AG04450 (cell line): ENCODE measurements at regions not wholly inside any gene's neighbourhood (a gene's known extent, or its start where the extent isn't known, plus 50 kb on each side); places are given as distances from the start of the nearest gene placed in this dataset.
"Not testable (repeated sequence)": the region's sequence is repeated elsewhere in the genome, so short reads cannot be mapped to it uniquely, and the experiment has no call there.

Source experiments
- CTCF ChIA-PET: fragments of 300-600, 350-600 bp; formaldehyde crosslinking; extraction: SDS; loops from one replicate; lab custom pipeline; 2022; ENCODE audit warnings: antibody characterized with exemption, inconsistent platforms; lab: Charles Lee
- POLR2A ChIA-PET: fragments of 350-600 bp; formaldehyde crosslinking; extraction: SDS; loops from one replicate; lab custom pipeline; 2021; ENCODE audit warnings: antibody characterized with exemption, inconsistent platforms; lab: Yijun Ruan, JAX
- DNase-seq: peaks from one replicate; pipeline ENCODE4 v3.0.0-alpha.2; 2011; ENCODE audit warnings: low read depth, low spot score
- H3K27ac ChIP-seq: one replicate; pipeline ENCODE4 v1.5.1; 2012; ENCODE audit warnings: low read depth, low read length, control low read depth
- H3K27me3 ChIP-seq: one replicate; pipeline ENCODE4 v1.6.0; 2012; ENCODE audit warnings: low read length; ENCODE audit not compliant: control insufficient read depth, insufficient read depth
- H3K4me3 ChIP-seq: 2 replicates; pipeline ENCODE4 v1.5.1; 2011; ENCODE audit warnings: mild to moderate bottlenecking, low read depth, low read length, control low read depth
- H3K9me3 ChIP-seq: 2 replicates; pipeline ENCODE4 v1.5.1; 2012; ENCODE audit warnings: low read length; ENCODE audit not compliant: control insufficient read depth, insufficient read depth
- TF ChIP-seq, protein P1 (sequence below): IDR thresholded peaks from 2 replicates; pipeline ENCODE4 v1.5.1; 2011; ENCODE audit warnings: low read depth, low read length, control low read depth, inconsistent platforms

DNA sequence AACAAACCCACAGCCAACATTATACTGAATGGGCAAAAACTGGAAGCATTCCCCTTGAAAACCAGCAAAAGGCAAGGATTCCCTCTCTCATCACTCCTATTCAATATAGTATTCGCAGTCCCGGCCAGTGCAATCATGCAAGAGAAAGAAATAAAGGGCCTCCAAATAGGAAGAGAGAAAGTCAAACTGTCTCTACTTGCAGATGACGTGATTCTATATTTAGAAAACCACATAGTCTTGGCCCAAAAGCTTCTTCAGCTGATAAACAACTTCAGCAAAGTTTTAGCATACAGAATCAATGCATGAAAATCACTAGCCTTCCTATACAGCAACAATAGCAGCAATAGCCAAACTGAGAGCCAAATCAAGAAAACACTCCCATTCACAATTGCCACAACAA, 333.7 kb upstream of the EDIL3 start:
- TF ChIP-seq, protein P1, sequence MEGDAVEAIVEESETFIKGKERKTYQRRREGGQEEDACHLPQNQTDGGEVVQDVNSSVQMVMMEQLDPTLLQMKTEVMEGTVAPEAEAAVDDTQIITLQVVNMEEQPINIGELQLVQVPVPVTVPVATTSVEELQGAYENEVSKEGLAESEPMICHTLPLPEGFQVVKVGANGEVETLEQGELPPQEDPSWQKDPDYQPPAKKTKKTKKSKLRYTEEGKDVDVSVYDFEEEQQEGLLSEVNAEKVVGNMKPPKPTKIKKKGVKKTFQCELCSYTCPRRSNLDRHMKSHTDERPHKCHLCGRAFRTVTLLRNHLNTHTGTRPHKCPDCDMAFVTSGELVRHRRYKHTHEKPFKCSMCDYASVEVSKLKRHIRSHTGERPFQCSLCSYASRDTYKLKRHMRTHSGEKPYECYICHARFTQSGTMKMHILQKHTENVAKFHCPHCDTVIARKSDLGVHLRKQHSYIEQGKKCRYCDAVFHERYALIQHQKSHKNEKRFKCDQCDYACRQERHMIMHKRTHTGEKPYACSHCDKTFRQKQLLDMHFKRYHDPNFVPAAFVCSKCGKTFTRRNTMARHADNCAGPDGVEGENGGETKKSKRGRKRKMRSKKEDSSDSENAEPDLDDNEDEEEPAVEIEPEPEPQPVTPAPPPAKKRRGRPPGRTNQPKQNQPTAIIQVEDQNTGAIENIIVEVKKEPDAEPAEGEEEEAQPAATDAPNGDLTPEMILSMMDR: no peak
- no peaks in the 10 kb centered on the region for H3K27me3 ChIP-seq
- H3K4me3 ChIP-seq: no peak overlapping the region
- ChIA-PET POLR2A (no interaction called here), CTCF (no interaction called here)
- no peaks in the 10 kb centered on the region for H3K9me3 ChIP-seq
- no peak overlapping the region for H3K27ac ChIP-seq
- no peak for DNase-seq

DNA sequence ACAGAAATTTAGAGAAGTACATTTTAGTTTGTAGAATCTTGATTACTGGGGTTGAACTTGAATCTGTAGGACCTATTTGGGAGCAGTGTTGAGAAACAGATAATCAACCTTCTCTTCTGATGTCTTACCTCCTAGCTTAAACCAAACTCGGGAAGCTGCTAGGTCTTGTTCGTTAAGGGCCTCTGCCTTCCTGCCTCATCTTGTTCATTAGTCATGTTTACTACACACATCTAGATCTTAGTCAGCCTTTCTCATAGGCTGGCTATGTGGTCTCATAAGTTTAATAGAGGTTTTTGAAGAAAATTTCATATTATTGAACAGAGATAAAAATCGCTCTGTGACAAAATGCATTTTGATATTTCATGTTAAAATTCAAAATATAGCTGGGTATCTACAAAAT, 331.0 kb upstream of the EDIL3 start:
- DNase-seq: no peak
- TF ChIP-seq, protein P1: no peak
- POLR2A ChIA-PET: no interaction called here
- Histone ChIP-seq H3K27ac (no peak overlapping the region), H3K27me3 (no peaks in the 10 kb centered on the region), H3K9me3 (no peaks in the 10 kb centered on the region), H3K4me3 (no peak overlapping the region)
- CTCF ChIA-PET: no interaction called here

GRCh38 chr5:84715091-84715490, 330.4 kb upstream of the EDIL3 start:
- DNase-seq: no peak
- Histone ChIP-seq H3K27me3 (no peaks in the 10 kb centered on the region), H3K9me3 (no peaks in the 10 kb centered on the region), H3K27ac (no peak overlapping the region), H3K4me3 (no peak overlapping the region)
- TF ChIP-seq, protein P1: no peak
- ChIA-PET POLR2A (no interaction called here), CTCF (no interaction called here)

DNA sequence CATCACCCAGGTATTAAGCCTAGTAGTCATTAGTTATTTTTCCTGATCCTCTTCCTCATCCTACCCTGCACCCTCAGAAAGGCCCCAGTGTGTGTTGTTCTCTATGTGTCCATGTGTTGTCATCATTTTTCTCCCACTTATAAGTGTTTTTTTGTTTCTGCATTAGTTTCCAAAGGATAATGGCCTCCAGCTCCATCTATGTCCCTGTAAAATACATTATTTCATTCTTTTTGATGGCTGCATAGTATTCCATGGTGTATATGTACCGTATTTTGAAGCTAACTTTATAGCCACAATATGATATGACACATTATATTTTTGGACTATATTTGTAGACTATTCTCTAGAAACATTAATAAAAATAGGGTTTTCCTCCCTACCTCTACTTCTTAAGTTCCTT, 324.4 kb upstream of the EDIL3 start:
- H3K27ac ChIP-seq: no peak overlapping the region
- no peaks in the 10 kb centered on the region for H3K27me3 ChIP-seq
- CTCF ChIA-PET: no interaction called here
- TF ChIP-seq, protein P1: no peak
- H3K4me3 ChIP-seq: no peak overlapping the region
- POLR2A ChIA-PET: no interaction called here
- no peaks in the 10 kb centered on the region for H3K9me3 ChIP-seq
- DNase-seq: no peak

- POLR2A ChIA-PET: no interaction called here
These were observed 322.3 kb upstream of the EDIL3 start for GRCh38 chr5:84706678-84707641.

GRCh38 chr5:84700545-84700944, 315.9 kb upstream of the EDIL3 start:
- H3K27me3 ChIP-seq, POLR2A ChIA-PET, H3K4me3 ChIP-seq: not testable (repeated sequence)

More at GRCh38 chr5:84706678-84707641, 322.3 kb upstream of the EDIL3 start:
- TF ChIP-seq, protein P1: no peak
- no peak overlapping the region for H3K4me3 ChIP-seq
- no peak overlapping the region for H3K27ac ChIP-seq
- no peaks in the 10 kb centered on the region for H3K9me3 ChIP-seq
- no peak for DNase-seq
- CTCF ChIA-PET: no interaction called here
- no peaks in the 10 kb centered on the region for H3K27me3 ChIP-seq

More at GRCh38 chr5:84700545-84700944, 315.9 kb upstream of the EDIL3 start:
- CTCF ChIA-PET, H3K9me3 ChIP-seq, DNase-seq, H3K27ac ChIP-seq: not testable (repeated sequence)
